Epithelial cell of proximal tubule (primary cell): ENCODE measurements at regions not wholly inside any gene's neighbourhood (a gene's known extent, or its start where the extent isn't known, plus 50 kb on each side); places are given as distances from the start of the nearest gene placed in this dataset.

Source experiments
- DNase-seq: peaks from one replicate; pipeline ENCODE4 v3.0.0-alpha.2; 2011; ENCODE audit warnings: low read depth
- H3K4me3 ChIP-seq: 2 replicates; pipeline ENCODE4 v1.5.1; 2011; ENCODE audit warnings: low read depth, mild to moderate bottlenecking, low read length
- CTCF ChIP-seq: conservative IDR thresholded peaks from 2 replicates; pipeline ENCODE4 v1.5.1; 2012; ENCODE audit warnings: low read depth, mild to moderate bottlenecking, low read length

DNA sequence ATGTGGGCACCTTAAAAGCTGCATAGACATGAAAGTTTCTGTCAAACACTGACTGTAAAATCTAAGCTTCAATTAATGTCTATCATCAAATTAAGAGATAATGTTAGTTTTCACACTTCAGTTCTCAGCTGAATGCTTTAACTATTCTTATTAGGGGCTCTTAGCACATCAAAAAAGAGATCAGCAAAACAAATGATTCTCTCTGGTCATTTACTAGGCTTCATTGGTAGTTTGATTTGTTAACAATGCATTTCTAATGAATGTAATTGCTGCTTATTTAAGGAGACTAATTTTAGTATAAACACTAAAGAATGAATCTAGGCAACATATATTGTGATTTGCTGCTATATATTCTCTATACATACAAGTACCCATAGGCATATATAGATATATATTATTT is 1182.0 kb downstream of the MAT2B start:
- no peak overlapping the region for H3K4me3 ChIP-seq
- no peak for TF ChIP-seq CTCF
- DNase-seq = no peak

DNA sequence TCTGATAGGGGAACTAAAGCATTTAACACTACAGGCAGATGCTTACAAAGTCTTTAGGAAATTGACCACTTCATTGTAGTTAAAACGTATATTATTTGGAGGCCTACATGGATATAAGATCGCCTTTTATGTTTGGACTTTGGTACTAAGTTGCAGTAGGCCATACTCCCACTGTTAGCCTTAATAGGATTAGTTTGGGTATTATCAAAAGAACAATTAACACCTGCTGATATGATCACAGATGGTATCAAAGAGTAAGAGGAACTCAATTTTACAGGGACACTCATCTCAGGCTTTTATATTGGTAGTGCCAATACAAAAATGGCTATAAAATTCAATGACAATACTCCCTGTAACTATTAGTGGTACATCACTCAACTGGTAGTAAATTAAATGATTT is 1183.0 kb downstream of the MAT2B start:
- no peak for DNase-seq
- TF ChIP-seq CTCF = no peak
- H3K4me3 ChIP-seq = no peak overlapping the region

DNA sequence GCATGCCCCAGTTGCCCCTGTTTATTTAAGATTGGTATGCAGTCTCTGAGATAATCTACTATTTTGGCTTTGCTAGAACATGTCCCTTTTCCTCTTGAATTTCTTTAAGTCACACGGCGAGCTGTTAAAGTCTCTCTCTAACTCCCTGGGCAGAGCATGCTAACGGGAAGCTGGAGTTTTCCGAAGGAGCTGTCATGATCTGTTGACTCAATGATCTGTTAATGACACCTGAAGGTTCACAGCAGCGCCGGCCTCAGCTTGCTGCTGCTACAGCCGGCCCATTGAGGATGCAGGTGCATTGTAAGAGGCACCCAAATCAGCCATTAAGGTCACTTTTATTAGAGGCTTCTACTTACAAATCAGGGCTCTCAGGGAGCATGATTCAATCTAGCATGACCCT is 1203.4 kb downstream of the MAT2B start:
- H3K4me3 ChIP-seq = no peak overlapping the region
- TF ChIP-seq CTCF = no peak
- no peak for DNase-seq

DNA sequence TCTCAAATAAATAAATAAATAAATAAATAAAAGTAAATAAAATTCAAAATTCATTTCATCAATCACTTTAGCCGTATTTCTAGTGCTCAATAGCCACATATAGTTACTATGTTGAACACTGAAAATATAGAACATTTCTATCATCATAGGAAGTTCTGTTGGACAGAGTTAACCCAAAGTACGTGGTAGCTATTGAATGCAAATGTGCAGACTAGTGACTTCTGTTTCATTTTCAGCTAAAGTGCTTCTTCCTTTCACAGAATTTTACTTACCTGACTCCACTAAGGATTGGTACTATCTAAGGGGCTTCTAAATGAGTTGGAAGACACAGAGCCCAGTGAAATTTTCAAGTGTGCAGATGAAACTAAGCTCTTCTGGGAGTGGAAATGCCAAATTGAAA is 1208.3 kb downstream of the MAT2B start:
- DNase-seq = no peak
- H3K4me3 ChIP-seq = no peak overlapping the region
- TF ChIP-seq CTCF = no peak

DNA sequence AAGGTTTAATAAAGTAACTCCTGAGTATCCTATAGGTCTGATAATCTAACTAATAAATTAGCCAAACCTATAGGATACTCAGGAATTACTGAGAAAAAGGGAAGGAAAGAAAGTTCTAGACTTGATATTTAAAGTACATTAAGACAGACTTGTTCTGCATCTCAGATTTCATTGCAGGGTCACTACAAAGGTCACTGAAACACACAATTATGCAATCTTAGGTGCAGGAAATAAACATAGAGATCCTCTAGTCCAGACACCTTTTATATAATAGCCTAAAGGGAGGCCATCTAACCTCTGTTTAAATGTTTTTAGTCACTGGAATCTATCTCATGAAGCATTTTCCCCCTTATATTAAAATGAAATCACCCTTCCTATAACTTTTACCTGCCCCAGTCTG is 1215.7 kb downstream of the MAT2B start:
- no peak overlapping the region for H3K4me3 ChIP-seq
- no peak for DNase-seq
- TF ChIP-seq CTCF = no peak

DNA sequence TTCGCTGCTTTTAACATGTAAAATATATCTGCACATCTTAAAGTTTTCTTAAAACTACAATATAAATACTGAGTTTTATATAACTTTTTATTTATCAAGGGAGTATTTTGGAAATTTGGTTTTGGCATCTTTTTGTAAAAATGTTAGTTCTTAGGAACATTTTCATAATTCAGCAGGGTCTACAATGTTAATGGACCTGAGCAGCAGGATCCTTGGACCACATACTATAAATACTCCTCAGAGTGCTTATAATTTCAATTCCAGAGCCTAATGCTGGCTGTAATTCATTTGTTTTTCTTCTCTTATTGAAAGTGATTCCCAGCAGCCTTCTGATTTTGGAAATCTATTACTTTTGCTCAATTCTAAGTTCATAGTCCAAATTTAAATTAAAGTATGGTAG is 1216.2 kb downstream of the MAT2B start:
- TF ChIP-seq CTCF = no peak
- H3K4me3 ChIP-seq = no peak overlapping the region
- no peak for DNase-seq

DNA sequence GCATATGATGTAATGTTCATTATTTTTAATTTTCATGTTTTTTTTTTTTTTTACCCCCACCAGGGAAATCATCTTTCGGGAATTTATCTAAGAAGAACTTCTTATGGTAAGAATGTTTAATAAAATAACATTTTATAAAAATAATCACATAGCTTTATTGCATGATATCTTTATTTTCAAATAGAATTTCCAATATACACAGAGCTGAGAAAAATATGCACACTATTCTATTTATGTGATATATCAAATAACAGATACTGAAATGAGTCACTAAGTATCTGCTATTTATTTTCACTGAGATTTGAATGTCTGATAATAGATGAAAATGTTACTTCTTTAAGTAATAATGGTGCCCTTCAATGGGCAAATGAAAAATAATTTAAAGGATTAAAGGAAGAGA is 1217.3 kb downstream of the MAT2B start:
- TF ChIP-seq CTCF = no peak
- DNase-seq = no peak
- no peak overlapping the region for H3K4me3 ChIP-seq
